Endodermal cell (in vitro differentiated cells): ENCODE measurements at regions not wholly inside any gene's neighbourhood (a gene's known extent, or its start where the extent isn't known, plus 50 kb on each side); places are given as distances from the start of the nearest gene placed in this dataset.

Source experiments
- DNase-seq: peaks from one replicate; pipeline ENCODE4 v3.0.0-alpha.2; 2017
- H3K27ac ChIP-seq: 2 replicates; pipeline ENCODE4 v1.5.1; 2013; ENCODE audit warnings: mild to moderate bottlenecking, low read depth, low read length, moderate library complexity
- H3K27me3 ChIP-seq: 2 replicates; pipeline ENCODE4 v1.6.1; 2013; ENCODE audit warnings: mild to moderate bottlenecking, low read length, moderate library complexity; ENCODE audit not compliant: insufficient read depth, control insufficient read depth, poor library complexity, severe bottlenecking
- H3K36me3 ChIP-seq: 2 replicates; pipeline ENCODE4 v1.7.0; 2013; ENCODE audit warnings: mild to moderate bottlenecking, low read length, moderate library complexity; ENCODE audit not compliant: control insufficient read depth, insufficient read depth
- H3K4me1 ChIP-seq: one replicate; pipeline ENCODE4 v1.7.0; 2013; ENCODE audit warnings: low read length; ENCODE audit not compliant: control insufficient read depth, insufficient read depth
- H3K4me3 ChIP-seq: 2 replicates; pipeline ENCODE4 v1.5.1; 2013; ENCODE audit warnings: mild to moderate bottlenecking, low read length, moderate library complexity
- H3K9ac ChIP-seq: 2 replicates; pipeline ENCODE4 v1.6.1; 2013; ENCODE audit warnings: mild to moderate bottlenecking, low read length, moderate library complexity; ENCODE audit not compliant: poor library complexity, severe bottlenecking; ENCODE audit errors: extremely low read depth
- H3K9me3 ChIP-seq: 2 replicates; pipeline ENCODE4 v1.6.1; 2013; ENCODE audit warnings: mild to moderate bottlenecking, low read length, moderate library complexity; ENCODE audit not compliant: control insufficient read depth
- H3K27ac Mint-ChIP-seq: 2 replicates; pipeline ENCODE4 v1.8.0; 2020; ENCODE audit warnings: mixed read lengths
- H3K27me3 Mint-ChIP-seq: 2 replicates; pipeline ENCODE4 v1.8.0; 2021; ENCODE audit warnings: mild to moderate bottlenecking, mixed read lengths; ENCODE audit not compliant: insufficient read depth
- H3K36me3 Mint-ChIP-seq: 2 replicates; pipeline ENCODE4 v1.8.0; 2020; ENCODE audit warnings: low read depth, mixed read lengths
- H3K4me1 Mint-ChIP-seq: 2 replicates; pipeline ENCODE4 v1.8.0; 2020; ENCODE audit warnings: mixed read lengths
- H3K4me3 Mint-ChIP-seq: 2 replicates; pipeline ENCODE4 v1.8.0; 2020; ENCODE audit warnings: mild to moderate bottlenecking, moderate library complexity, mixed read lengths
- H3K9me3 Mint-ChIP-seq: 2 replicates; pipeline ENCODE4 v1.8.0; 2020; ENCODE audit warnings: mild to moderate bottlenecking, mixed read lengths
- WGBS, 2 experiments: methylation state at CpG; one replicate each; pipeline versions ENCODE4 v1.1.5 to v1.1.7; 2013; ENCODE audit warnings: missing lambda C conversion rate in 2 of 2, mixed read lengths in 1 of 2; ENCODE audit not compliant: insufficient coverage in 1 of 2, insufficient read length in 1 of 2; 5-methylcytosine and 5-hydroxymethylcytosine counted together
- TF ChIP-seq, protein P1 (sequence below): fragments of 200-600 bp; sonication (generic); conservative IDR thresholded peaks from 2 replicates; pipeline ENCODE4 v1.5.0; 2021; ENCODE audit warnings: antibody characterized with exemption, mild to moderate bottlenecking

DNA sequence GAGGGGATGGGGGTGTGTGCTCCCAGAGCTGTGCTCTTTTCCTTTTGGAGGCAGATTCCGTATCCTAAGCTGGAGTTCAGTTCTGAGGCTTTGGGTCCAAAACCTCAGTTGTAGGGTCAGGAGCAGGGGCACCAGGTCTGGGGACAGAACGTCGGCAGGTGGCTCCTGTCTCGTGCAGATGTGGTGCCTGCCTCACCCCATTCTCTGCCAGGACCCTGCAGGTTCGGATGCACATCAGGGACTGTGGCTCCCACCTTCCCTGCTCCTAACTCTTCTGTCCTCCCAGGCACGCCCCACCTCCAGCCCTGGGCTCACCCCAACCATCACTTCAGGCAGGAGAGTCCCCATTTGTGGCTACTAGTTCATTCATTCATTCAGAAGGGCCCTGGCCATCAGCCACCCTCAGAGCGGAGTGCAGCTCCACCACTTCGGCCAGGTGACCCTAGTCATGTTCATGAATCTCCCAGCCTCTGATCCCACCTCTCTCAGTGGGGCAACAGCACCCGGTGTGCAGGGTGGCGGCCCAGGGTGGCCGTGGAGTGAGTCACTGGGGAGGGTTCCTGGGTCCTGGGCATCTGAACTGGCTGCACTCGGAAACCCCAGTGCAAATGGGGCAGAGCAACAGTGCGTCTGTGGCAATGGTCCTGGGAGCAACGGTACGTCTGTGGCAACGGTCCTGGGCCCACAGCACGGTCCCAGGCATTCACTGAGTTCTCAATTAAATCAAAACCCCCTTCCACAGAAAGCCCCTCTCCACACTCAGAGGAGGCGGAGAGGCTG, 100.8 kb upstream of the FAM20C start:
- no peaks in the 10 kb centered on the region for H3K36me3 Mint-ChIP-seq
- H3K27me3 ChIP-seq: no peaks in the 10 kb centered on the region
- H3K4me3 Mint-ChIP-seq: peak overlapping the region; percentile 1
- H3K4me3 ChIP-seq: no peak overlapping the region
- H3K9me3 Mint-ChIP-seq: no peaks in the 10 kb centered on the region
- H3K27ac ChIP-seq: no peak overlapping the region
- 88 to 98% methylated on average over 9 to 18 of the region's 18 CpGs for WGBS, 2 experiments
- no peak overlapping the region for H3K27ac Mint-ChIP-seq
- no peaks in the 10 kb centered on the region for H3K4me1 ChIP-seq
- DNase-seq: peak; percentile 49
- no peaks in the 10 kb centered on the region for H3K9me3 ChIP-seq
- H3K9ac ChIP-seq: no peak overlapping the region
- H3K36me3 ChIP-seq: no peaks in the 10 kb centered on the region
- TF ChIP-seq, protein P1, sequence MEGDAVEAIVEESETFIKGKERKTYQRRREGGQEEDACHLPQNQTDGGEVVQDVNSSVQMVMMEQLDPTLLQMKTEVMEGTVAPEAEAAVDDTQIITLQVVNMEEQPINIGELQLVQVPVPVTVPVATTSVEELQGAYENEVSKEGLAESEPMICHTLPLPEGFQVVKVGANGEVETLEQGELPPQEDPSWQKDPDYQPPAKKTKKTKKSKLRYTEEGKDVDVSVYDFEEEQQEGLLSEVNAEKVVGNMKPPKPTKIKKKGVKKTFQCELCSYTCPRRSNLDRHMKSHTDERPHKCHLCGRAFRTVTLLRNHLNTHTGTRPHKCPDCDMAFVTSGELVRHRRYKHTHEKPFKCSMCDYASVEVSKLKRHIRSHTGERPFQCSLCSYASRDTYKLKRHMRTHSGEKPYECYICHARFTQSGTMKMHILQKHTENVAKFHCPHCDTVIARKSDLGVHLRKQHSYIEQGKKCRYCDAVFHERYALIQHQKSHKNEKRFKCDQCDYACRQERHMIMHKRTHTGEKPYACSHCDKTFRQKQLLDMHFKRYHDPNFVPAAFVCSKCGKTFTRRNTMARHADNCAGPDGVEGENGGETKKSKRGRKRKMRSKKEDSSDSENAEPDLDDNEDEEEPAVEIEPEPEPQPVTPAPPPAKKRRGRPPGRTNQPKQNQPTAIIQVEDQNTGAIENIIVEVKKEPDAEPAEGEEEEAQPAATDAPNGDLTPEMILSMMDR: no peak
- H3K27me3 Mint-ChIP-seq: no peaks in the 10 kb centered on the region
- H3K4me1 Mint-ChIP-seq: peaks cover 41% of the 10 kb centered on the region

DNA sequence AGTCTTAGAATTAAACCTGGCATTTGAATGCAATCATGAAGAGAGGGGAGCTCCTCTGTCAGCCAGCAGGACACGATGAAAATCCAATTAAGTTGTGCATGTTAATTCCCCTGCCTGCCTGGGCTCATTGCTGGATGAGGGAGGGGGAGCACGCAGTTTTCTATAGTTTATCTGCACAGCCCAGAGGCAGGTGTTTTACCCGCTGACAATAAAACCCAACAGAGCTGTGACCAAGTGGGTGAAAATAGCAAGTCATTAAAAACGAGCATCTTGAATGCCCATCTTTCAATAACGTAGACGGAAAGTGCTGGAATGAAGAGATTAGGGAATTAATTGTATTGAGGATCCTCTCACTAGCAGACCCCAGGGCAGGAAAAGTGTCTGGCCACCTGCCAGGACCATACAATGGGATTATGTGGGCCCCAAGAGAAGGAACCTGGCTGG, 100.1 kb upstream of the FAM20C start:
- 63 to 68% methylated on average over 6 of the region's 6 CpGs for WGBS, 2 experiments
- Mint-ChIP-seq H3K4me3 (peak overlapping the region; percentile 1), H3K36me3 (no peaks in the 10 kb centered on the region)

DNA sequence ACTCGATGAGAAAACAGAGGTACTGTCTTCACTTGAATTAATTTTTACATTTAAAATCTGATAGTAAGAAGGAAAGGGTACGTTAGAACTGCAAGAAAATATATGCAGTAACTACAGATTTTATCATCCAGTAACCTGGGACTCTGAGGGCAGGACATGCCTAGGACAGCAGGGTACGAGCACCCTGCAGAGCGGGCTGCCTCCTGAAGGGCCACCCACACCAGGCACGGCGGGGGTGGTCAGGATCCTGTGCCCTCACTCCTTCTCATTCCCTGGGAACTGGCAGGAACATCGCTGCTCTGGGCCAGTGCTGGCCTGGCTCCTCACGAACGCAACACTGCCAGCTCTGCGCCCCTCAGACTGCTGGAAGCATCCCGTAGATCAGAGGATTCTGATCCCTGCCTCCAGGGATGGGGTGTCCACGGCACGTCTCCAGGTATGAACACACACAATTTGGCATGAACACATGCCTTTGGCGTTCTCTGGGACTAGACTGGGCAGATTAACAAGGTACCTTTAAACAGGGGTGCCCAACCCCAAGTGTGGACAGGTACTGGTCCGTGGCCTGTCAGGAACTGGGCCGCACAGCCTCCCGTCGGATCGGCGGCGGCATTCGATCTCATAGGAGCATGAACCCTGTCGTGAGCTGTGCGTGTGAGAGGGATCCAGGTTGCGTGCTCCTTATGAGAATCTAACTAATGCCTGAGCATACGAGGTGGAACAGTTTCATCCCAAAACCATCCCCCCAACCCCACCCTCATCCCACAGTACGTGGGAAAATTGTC, 99.3 kb upstream of the FAM20C start:
- Mint-ChIP-seq H3K9me3 (no peaks in the 10 kb centered on the region), H3K27ac (no peak overlapping the region), H3K27me3 (no peaks in the 10 kb centered on the region), H3K4me3 (peak overlapping the region; percentile 1), H3K36me3 (no peaks in the 10 kb centered on the region), H3K4me1 (peaks cover 47% of the 10 kb centered on the region)
- Histone ChIP-seq H3K27me3 (no peaks in the 10 kb centered on the region), H3K4me1 (no peaks in the 10 kb centered on the region), H3K9me3 (peaks cover 3% of the 10 kb centered on the region), H3K27ac (no peak overlapping the region), H3K4me3 (no peak overlapping the region), H3K36me3 (no peaks in the 10 kb centered on the region), H3K9ac (no peak overlapping the region)
- TF ChIP-seq, protein P1: no peak
- no peak for DNase-seq
- WGBS, 2 experiments: 93 to 95% methylated on average over 25 to 27 of the region's 27 CpGs

More for the DNA sequence above, 100.1 kb upstream of the FAM20C start:
- no peaks in the 10 kb centered on the region for H3K9me3 Mint-ChIP-seq
- no peaks in the 10 kb centered on the region for H3K27me3 ChIP-seq
- TF ChIP-seq, protein P1: no peak
- H3K4me3 ChIP-seq: no peak overlapping the region
- no peaks in the 10 kb centered on the region for H3K4me1 ChIP-seq
- no peak overlapping the region for H3K27ac ChIP-seq
- no peaks in the 10 kb centered on the region for H3K36me3 ChIP-seq
- H3K4me1 Mint-ChIP-seq: peaks cover 46% of the 10 kb centered on the region
- no peaks in the 10 kb centered on the region for H3K9me3 ChIP-seq
- H3K9ac ChIP-seq: no peak overlapping the region
- H3K27me3 Mint-ChIP-seq: no peaks in the 10 kb centered on the region
- H3K27ac Mint-ChIP-seq: peak overlapping the region; percentile 36
- peak; percentile 45 for DNase-seq
